C4-2B (cell line): ENCODE measurements at regions not wholly inside any gene's neighbourhood (a gene's known extent, or its start where the extent isn't known, plus 50 kb on each side); places are given as distances from the start of the nearest gene placed in this dataset.

Experiments used
- ZFX ChIP-seq: fragments of 450-650 bp; IDR thresholded peaks from 2 replicates; pipeline ENCODE4 v1.6.1; 2017
- TF ChIP-seq, protein P1 (sequence below): fragments of 450-650 bp; conservative IDR thresholded peaks from 2 replicates; pipeline ENCODE4 v1.5.1; 2017; ENCODE audit warnings: mild to moderate bottlenecking

DNA sequence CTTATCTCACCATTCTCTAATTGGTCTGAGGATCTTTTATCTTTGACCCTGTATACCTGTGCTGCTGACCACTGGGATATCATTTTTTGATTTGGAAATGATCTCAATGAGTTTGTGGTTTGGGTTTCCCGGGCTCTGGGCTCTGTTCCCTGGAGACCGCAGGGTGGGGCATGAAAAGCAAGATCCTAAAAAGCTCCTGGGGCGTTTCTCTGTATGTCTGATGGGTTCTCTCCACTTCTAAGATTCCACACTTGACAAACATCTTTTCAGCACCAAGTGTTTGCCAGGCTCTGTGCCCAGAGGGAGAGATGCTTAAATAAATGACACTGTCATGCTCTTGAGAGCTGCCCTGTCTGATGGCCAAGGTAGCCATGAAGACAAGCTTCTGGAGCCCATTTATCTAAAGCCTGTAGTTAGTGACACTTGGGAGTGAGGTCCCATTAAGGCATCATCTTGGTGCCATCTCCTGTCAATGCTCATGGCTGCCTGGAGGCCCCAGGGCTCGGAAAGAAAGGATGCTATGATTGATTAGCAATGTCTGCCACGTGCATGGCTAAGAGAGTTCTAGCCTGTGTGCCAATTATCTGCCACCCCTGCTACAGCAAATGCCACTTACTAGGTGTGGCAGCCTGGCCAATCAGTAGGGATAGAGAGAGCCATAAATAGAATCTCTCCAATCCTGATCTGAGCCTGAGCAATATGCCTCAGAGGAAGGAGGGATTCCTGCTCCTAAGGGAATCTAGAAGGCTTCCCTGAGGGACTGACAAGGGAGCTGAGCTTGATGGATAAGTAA is 531.6 kb downstream of the MN1 start:
- TF ChIP-seq, protein P1, sequence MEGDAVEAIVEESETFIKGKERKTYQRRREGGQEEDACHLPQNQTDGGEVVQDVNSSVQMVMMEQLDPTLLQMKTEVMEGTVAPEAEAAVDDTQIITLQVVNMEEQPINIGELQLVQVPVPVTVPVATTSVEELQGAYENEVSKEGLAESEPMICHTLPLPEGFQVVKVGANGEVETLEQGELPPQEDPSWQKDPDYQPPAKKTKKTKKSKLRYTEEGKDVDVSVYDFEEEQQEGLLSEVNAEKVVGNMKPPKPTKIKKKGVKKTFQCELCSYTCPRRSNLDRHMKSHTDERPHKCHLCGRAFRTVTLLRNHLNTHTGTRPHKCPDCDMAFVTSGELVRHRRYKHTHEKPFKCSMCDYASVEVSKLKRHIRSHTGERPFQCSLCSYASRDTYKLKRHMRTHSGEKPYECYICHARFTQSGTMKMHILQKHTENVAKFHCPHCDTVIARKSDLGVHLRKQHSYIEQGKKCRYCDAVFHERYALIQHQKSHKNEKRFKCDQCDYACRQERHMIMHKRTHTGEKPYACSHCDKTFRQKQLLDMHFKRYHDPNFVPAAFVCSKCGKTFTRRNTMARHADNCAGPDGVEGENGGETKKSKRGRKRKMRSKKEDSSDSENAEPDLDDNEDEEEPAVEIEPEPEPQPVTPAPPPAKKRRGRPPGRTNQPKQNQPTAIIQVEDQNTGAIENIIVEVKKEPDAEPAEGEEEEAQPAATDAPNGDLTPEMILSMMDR = no peak
- TF ChIP-seq ZFX = no peak
